ENCODE measurements at regions not wholly inside any gene's neighbourhood (a gene's known extent, or its start where the extent isn't known, plus 50 kb on each side); places are given as distances from the start of the nearest gene placed in this dataset.

DNA sequence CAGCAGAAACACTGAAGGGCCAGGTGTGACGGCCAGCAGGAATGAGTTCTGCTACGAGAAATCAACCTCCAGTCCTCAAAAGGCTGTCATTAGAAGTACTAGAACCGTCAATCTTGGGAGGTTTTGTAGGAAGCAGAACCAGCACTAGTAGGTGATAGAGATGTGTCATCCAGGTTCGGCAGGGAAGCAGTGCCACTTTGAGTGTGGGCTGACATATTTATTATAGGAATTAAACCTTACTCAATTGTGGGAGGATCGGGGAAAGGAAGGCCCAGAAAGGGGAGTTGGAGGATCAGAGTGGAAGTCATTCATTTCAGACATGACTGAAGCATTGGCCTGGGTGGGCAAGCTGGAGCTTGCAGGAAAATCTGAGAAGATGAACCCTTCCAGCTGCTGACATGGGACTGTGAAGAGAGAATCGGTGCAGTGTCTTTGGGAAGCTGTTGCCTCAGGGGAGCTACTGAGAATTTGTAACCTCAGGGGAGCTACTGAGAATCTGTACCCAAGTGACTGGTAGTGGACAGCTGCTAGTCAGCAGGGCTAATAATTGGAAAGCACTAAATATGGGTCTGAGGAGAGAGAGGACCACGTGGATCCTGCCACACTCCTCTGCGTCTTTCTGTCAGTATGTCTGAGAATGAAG, 177.4 kb downstream of the SPRY1 start:
- no peaks in the 10 kb centered on the region for H3K27me3 ChIP-seq (ENCODE audit: low read depth)
- H3K36me3 ChIP-seq, result no peaks in the 10 kb centered on the region
- no peak for DNase-seq
- no peak overlapping the region for H3K27ac ChIP-seq (replicated peaks)
- intact Hi-C loops (cut with micrococcal nuclease), result no loop called here
- TF ChIP-seq, protein P1, sequence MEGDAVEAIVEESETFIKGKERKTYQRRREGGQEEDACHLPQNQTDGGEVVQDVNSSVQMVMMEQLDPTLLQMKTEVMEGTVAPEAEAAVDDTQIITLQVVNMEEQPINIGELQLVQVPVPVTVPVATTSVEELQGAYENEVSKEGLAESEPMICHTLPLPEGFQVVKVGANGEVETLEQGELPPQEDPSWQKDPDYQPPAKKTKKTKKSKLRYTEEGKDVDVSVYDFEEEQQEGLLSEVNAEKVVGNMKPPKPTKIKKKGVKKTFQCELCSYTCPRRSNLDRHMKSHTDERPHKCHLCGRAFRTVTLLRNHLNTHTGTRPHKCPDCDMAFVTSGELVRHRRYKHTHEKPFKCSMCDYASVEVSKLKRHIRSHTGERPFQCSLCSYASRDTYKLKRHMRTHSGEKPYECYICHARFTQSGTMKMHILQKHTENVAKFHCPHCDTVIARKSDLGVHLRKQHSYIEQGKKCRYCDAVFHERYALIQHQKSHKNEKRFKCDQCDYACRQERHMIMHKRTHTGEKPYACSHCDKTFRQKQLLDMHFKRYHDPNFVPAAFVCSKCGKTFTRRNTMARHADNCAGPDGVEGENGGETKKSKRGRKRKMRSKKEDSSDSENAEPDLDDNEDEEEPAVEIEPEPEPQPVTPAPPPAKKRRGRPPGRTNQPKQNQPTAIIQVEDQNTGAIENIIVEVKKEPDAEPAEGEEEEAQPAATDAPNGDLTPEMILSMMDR (IDR thresholded peaks at IDR 0.05; ENCODE audit: borderline replicate concordance), result no peak
- H3K4me3 ChIP-seq, result no peak overlapping the region
- H3K4me1 ChIP-seq, result no peaks in the 10 kb centered on the region
- no peaks in the 10 kb centered on the region for H3K9me3 ChIP-seq (replicated peaks)

DNA sequence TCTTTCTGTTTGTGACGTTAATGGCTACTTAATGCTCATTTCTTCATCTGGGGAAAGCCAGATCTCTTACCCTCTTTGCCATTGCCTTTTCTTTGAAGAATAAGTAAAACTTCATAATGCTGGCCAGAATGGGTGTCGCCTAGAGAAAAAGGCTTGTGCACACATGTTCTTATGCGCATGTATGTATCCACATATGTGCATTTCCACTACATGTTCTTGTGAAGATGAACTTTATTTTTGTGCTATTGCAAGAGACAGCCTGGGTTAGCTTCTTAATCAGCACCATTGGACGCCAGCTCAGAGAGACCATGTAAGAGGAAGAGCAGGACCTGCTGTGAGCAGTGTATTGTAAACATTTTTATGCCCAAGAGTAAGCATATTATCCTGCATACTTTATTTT, 178.7 kb downstream of the SPRY1 start:
- no peaks in the 10 kb centered on the region for H3K27me3 ChIP-seq (ENCODE audit: low read depth)
- no peak for DNase-seq
- no peak overlapping the region for H3K4me3 ChIP-seq
- H3K4me1 ChIP-seq, result no peaks in the 10 kb centered on the region
- no peaks in the 10 kb centered on the region for H3K36me3 ChIP-seq
- TF ChIP-seq, protein P1 (IDR thresholded peaks at IDR 0.05; ENCODE audit: borderline replicate concordance), result no peak
- intact Hi-C loops (cut with micrococcal nuclease), result no loop called here
- H3K27ac ChIP-seq (replicated peaks), result no peak overlapping the region
- H3K9me3 ChIP-seq (replicated peaks), result peaks cover 5% of the 10 kb centered on the region

DNA sequence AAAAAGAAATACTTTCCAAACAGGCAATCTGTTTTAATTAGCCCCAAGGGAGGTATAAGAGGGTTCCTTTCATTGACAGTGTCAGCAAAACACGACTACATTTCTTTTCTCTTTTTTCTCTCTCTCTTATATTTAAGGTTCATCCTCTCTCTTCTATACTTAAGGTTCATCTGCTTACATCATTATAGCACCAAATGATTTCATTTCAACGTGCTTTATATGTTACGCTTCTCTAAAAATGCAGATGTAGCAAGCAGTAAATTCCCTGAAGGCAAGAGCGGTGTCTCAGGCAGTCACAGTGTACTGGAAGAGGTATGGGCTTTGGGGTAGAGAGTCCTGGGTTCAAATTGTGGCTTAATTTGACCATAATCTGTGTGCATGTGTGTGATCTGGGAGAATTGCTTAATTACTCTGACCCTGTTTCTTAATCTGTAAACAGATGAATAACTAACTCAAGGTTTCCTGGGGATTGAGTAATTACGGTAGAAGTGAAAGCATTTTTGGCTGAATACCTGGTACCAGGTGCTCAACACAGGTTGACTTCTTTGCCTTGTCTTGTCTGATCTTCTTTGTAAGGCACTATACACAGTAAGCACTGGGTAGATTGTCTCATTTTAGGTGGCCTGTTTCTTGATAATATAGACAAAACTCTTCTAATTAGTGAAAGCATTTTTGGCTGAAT, 180.8 kb downstream of the SPRY1 start:
- TF ChIP-seq, protein P1 (IDR thresholded peaks at IDR 0.05; ENCODE audit: borderline replicate concordance), result no peak
- Histone ChIP-seq H3K36me3 (peaks cover 8% of the 10 kb centered on the region), H3K27me3 (ENCODE audit: low read depth) (no peaks in the 10 kb centered on the region), H3K9me3 (replicated peaks) (peaks cover 22% of the 10 kb centered on the region), H3K4me1 (no peaks in the 10 kb centered on the region), H3K4me3 (no peak overlapping the region), H3K27ac (replicated peaks) (no peak overlapping the region)
- intact Hi-C loops (cut with micrococcal nuclease), result no loop called here
- no peak for DNase-seq

DNA sequence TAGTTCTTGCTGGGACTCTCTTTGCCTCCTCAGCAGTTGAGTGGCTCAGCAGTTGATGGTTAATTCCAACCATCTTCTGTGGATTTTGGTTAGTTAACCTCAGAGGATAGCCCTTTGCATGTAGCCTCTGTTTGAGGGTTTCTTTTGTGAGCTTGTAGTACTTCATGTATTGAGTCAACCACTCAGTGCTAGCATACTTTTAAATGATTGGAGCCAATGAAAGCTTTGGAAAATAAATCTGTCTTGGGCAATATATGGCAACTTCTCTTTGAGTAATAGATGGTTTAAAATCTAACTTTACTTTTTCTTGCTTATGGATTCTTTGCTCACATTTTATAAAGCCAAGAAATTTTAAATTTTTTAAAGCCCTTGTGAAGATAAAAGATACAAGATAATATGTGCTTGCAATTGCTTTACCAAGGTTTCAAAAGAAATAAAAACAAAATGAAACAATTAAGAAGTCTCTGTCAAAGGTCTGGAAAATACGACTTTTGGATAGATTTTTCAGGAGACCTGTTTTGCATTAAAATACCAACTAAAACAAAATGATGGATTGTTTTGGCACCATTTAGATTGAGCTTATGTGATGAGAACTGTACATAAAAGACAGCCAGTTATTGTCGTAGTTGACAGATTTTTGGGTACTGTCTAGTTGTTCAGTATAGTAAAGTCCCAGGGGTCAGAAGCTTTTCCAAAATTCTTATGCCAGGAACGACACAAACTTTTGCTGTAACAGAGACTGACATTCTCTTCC, 181.9 kb downstream of the SPRY1 start:
- TF ChIP-seq, protein P1 (IDR thresholded peaks at IDR 0.05; ENCODE audit: borderline replicate concordance), result no peak
- intact Hi-C loops (cut with micrococcal nuclease), result no loop called here

DNA sequence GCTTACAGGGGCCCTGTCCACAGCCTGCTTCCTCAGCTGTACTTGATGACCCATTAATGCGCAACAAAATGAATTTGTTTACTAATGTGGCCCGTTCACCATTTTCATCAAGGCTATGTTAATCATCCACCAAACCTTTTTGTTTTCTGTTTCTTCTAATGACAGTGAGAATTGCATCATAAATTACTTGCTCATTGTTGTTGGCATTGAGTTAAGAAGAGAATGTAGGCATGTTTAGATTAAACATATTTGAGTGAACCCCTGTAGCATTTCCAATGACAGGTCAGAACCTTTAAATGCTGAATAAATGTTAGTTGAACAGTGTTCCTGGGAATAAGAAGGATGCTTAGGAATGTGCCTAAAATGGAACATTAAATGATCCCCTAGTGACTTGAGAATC, 183.4 kb downstream of the SPRY1 start:
- Histone ChIP-seq H3K36me3 (peaks cover 8% of the 10 kb centered on the region), H3K27me3 (ENCODE audit: low read depth) (no peaks in the 10 kb centered on the region), H3K4me1 (no peaks in the 10 kb centered on the region), H3K9me3 (replicated peaks) (peaks cover 22% of the 10 kb centered on the region), H3K27ac (replicated peaks) (no peak overlapping the region), H3K4me3 (no peak overlapping the region)
- TF ChIP-seq, protein P1 (IDR thresholded peaks at IDR 0.05; ENCODE audit: borderline replicate concordance), result no peak
- DNase-seq, result no peak
- intact Hi-C loops (cut with micrococcal nuclease), result no loop called here

More for the DNA sequence above, 181.9 kb downstream of the SPRY1 start:
- no peaks in the 10 kb centered on the region for H3K27me3 ChIP-seq (ENCODE audit: low read depth)
- H3K4me3 ChIP-seq, result no peak overlapping the region
- peaks cover 8% of the 10 kb centered on the region for H3K36me3 ChIP-seq
- H3K27ac ChIP-seq (replicated peaks), result no peak overlapping the region
- no peaks in the 10 kb centered on the region for H3K4me1 ChIP-seq
- no peak for DNase-seq
- H3K9me3 ChIP-seq (replicated peaks), result peaks cover 22% of the 10 kb centered on the region

Data from left ventricle myocardium inferior (tissue), 1 donor.